Non-pigmented ciliary epithelial cell (primary cell): ENCODE measurements at regions not wholly inside any gene's neighbourhood (a gene's known extent, or its start where the extent isn't known, plus 50 kb on each side); places are given as distances from the start of the nearest gene placed in this dataset.
"Not testable (repeated sequence)": the region's sequence is repeated elsewhere in the genome, so short reads cannot be mapped to it uniquely, and the experiment has no call there.

ENCODE experiments used
- DNase-seq: peaks from one replicate; pipeline ENCODE4 v3.0.0-alpha.2; 2010; ENCODE audit warnings: low read depth

GRCh38 chr21:5103880-5104561, 5417.4 kb upstream of the TPTE start:
- DNase-seq, result not testable (repeated sequence)

GRCh38 chr21:5104562-5104928, 5416.8 kb upstream of the TPTE start:
- not testable (repeated sequence) for DNase-seq

DNA sequence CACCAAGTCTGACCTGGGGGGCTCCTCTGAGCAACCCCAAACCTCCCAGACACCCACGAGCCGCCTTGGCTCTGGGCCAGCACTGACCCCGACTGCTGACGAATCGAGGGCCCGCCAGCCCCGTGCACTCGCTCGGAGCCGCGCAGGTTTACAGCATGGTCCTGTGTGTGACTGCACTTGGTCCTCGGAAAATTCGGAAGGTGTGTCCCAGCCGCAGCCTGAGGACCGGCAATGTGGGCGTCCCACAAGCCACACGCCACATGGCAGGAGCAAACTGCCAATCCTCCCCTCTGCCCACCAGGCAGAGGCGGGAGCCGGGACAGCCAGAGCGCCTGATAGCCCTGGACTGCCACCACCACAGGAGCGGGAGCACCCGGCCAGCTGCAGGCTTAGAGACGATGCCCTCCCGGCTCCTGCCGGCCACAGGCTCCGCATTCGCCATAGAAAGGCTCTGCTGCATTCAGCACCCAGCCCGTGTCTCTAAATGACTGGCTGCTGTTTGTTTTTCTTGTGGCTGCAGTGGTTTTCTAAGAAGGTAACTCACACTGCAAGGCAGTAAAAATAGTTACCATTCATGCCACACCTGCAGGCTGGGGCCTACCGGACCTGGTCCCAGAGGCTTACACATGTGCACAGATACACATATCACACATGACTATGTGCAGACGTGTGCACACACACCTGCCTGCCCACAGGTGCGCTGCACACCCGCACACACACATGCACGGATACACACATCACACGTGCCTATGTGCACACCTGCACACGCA, 5415.3 kb upstream of the TPTE start:
- DNase-seq, result not testable (repeated sequence)

DNA sequence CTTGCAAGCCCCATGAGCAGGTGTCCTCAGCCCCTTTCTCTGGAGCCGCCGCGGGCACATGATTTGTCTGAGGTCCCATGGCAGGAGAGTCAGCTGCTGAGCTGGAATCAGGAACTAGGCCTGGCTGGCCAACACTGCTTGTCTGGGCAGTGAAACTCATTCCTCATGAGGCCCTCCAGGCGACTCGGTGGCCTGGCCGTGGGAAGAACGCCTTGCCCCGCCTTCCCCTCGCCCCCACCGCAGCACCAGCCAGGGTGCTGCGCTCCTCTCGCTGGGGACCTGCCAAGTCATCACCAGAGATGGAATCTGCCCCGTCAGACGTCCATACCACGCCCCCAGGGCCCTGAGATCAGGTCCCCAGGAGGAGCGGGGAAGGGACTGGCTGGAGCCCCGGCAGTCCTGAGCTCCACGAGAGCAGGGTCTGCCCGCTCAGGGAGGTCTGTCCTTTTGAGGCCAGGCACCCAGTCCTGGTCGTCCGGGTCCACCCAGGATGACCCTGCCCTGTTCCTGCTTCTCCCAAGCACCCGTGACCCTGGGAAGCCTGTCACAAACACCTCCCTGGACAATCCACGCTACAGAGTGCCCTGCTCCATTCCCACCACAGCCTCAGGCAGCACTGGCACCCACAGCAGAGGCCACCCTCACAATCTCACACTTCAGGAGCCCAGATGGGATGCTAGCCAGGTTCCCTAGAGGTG, 5414.5 kb upstream of the TPTE start:
- DNase-seq, result not testable (repeated sequence)

DNA sequence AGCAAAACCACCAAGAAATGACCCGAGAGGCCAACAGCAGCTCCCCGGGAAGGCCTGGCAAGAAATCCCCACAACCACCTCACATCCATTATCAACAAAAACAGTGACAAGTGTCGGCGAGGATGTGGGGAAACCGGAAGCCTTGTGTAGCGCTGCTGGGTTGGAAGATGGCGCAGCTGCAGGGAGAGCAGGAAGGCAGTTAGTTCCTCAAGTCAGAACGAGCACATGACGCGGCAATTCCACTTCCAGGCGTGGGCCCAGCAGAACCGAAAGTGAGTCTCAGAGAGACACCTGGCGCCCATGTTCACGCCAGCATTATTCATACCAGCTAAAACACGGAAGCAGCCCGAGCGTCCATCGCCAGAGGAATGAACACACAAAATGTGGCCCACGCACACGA, 5413.7 kb upstream of the TPTE start:
- DNase-seq, result not testable (repeated sequence)

DNA sequence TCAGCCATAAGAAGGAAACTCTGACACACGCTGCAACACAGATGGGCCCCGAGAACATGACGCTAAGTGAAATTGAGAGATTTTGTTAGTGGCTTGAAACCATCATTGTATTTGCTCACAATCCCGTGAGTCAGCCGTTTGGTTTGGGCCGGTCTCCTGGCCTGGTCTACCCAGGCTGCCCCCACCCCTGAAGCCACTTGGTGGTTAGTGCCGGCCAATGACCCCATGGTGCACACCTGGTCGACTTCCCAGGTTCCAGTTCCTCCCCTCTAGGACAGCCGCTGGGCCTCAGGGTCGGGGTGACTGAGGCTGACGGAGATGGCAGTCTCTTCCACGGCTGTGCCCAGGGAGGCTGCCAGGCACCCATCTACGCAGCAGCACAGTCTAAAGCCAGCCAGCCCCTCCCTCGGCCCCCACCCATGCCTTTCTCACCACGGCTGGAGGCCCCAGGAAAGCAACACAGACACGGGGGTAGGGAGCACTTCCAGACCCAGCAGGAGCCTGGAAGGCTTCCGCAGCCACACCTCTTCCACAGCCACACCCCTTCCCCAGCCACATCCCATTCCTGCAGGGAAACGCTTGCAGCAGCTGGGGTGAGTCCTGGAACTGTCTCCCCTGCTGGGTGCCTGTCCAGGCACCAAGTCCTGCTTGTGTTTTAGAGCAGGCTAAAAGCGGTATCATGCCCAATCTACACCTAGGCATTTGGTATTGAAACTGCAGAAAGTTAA, 5413.2 kb upstream of the TPTE start:
- not testable (repeated sequence) for DNase-seq

DNA sequence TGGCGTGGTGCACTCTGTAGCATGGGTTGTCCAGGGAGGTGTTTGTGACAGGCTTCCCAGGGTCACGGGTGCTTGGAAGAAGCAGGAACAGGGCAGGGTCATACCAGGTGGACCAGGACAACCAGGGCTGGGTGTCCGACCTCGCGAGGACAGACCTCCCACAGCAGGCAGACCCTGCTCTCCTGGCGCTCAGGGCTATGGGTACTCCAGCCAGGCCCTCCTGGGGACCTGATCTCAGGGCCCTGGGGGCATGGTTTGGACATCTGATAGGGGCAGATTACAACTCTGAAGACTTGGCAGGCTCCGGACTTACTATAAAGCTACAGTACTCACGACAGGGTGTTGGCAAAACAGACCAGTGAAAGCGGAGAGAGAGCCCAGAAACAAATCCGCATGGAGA, 5410.2 kb upstream of the TPTE start:
- DNase-seq, result not testable (repeated sequence)

GRCh38 chr21:5113092-5113491, 5408.3 kb upstream of the TPTE start:
- not testable (repeated sequence) for DNase-seq

DNA sequence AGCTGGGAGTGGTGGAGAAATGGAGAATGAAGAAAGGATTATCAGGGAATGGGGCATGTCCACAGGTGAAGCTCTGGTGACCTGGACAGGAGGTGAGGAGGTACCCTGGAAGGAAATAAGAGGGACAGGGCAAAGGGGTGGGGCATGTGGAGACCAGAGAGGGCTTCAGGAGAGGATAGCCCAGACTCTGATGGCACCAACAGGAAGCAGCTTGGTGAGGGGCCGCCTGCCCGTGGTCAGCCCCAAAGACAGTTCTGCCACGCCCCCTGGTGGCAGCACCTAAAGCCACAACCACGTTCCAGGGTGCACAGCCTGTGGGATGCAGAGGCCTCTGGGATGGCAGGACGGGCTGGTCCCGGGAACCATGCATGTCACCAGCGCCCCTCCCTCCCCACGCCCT, 5406.9 kb upstream of the TPTE start:
- DNase-seq, result not testable (repeated sequence)

- not testable (repeated sequence) for DNase-seq
Measured at GRCh38 chr21:5114893-5115645, 5406.3 kb upstream of the TPTE start.

DNA sequence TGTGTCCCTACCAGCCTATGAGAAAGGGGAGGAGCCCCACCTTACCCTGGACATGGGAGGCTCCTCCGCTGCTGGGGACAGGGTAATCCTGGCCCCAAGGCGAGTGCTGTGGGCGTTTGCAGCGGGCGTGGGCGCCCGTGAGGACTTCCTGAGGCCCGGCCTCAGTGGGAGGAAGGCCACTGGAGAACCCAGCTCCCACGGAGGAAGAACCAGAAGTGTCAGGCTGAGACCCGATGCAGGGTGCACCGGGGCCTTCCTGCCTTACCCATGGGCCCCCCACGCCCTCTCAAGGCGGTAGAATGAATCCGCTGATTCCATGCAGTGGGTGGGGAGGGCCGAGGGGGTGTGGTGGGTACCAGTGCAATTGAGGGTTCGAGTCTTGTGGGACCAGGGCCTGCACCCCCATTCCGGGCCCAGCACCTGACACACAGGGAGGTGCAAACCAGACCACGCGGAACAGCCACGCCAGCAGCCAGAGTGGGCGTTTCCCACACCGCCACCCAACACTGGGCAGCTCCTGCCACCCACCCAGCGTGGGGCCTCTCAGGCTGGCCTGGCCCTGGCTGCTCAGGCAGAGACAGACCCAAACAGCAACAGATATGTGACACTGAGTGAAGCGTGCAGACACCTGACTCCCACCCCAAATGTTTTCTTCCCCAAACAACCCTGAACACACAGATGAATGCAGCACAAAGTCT, 5405.6 kb upstream of the TPTE start:
- not testable (repeated sequence) for DNase-seq

DNA sequence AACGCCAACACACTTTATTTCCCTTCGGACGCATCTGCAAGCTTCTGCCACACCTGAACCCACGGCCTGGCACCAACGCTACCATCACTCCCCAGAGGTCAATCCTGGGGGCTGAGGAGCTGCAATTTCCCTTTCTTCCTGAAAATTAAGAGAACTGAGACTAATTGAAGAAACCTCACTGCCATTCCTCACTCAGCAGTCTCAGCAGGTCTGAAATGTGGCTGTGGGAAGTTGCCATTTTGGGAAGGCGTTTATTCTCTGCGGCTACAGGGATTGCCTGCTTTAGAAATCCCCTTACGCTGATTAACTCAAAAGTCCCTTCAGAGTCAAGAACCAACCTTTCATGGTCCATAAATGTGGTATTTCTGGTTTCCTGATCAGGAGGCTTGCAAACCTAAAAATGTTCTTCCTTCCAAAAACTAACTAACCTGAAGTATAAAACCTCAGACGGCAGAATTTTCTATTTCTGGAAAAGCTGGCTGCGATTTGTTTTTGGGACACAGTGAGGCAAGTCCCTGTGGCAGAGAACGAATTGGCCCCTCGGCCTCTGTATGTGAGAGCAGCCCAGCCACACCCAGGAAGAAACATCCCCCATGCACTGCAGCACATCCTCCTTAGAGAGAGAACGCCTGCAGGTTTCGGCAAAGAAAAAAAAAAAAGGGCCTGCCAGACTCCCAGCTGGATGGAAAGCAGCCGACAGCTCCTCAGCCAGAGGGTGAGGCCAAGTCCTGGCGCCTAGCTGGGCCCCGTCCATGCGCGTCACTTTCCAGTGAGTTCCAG, 5404.8 kb upstream of the TPTE start:
- DNase-seq, result not testable (repeated sequence)

DNA sequence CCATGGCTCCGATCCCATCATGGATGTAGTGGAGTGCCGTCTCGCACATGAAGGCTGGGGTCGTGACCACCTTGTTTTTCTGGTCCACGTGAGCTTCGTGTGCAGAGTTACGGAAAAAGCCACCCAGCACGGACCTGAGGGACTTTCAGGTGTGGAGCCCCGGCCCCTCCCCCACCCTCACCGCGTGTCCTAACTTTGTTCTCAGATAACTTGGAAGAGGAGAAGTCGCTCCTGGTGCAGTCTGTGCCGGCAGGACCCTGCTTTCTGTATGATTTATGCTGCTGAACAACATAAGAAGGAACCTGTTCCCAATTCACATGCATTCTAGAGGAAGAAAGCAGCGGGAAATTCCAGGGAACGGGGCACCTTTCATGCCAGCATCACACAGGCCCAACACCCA, 5404.2 kb upstream of the TPTE start:
- not testable (repeated sequence) for DNase-seq

- not testable (repeated sequence) for DNase-seq
Measured at GRCh38 chr21:5117666-5118295, 5403.6 kb upstream of the TPTE start.

GRCh38 chr21:5118296-5118679, 5403.1 kb upstream of the TPTE start:
- DNase-seq, result not testable (repeated sequence)

DNA sequence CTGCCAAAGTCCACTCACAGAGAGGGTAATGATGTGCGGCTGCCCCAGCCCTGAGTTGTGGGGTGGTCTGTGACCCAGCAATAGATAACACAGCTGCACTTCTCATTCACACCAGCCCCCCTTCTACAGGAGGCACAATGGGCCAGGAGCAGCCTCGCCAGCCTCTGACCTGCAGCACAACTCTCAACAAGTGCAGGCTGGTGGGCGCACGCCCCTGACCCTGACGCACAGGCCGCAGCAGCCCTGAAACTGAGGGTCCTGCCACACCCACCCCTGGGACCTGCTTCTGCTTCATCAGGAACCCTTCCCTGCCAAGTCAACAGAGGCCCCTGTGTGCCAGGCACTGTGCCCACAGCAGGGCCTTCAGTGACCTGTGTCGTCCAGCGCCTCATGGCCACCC, 5402.2 kb upstream of the TPTE start:
- not testable (repeated sequence) for DNase-seq

- peak; percentile 0 for DNase-seq
Measured at GRCh38 chr21:5121399-5121798, 5400.0 kb upstream of the TPTE start.

- not testable (repeated sequence) for DNase-seq
Measured at GRCh38 chr21:5121849-5122248, 5399.5 kb upstream of the TPTE start.

DNA sequence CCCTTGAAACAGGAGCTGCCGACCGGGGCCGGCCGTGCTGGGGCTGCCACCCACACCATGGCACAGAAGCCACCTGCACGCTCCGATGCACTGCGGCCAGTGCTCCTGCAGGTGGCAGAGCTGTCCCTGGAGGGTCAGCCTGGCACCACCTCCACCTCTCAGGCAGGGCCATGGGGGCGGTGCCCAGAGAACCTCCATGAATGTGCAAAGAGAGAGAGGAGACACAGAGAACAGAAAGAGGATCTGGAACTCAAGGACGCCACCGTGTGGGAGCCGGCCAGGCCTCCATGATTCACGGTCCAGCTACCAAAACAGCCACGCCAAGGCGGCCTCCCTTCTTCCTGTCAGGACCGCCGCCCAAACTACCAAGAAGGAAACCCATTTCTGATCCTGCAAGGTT, 5397.7 kb upstream of the TPTE start:
- not testable (repeated sequence) for DNase-seq

DNA sequence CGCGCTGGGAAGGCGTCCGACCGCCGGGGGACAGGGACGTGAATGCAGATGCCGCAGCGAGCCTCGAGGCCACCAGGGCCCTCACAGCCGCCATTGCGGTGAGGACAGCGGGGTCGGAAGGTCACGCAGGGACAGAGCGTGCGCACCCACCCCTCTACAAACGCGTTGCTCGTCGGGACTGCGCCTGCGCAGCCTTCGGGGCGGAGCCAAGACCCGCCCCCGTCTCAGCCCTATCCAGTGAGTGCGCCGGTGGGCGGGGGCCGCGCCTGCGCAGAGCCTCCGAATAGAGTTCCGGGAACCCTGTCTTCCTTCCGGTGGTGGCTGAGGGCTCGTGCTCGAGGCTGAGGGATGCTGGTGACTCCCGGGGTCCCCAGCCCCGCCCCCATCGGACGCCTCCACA, 5393.1 kb upstream of the TPTE start:
- peak; percentile 0 for DNase-seq
